GM19397 (cell line): ENCODE measurements at regions not wholly inside any gene's neighbourhood (a gene's known extent, or its start where the extent isn't known, plus 50 kb on each side); places are given as distances from the start of the nearest gene placed in this dataset.
"Not testable (repeated sequence)": the region's sequence is repeated elsewhere in the genome, so short reads cannot be mapped to it uniquely, and the experiment has no call there.

Experiments used
- ATAC-seq: cut with Tn5 transposase; IDR thresholded peaks from one replicate; pipeline ENCODE4 v1.9.1; 2021; ENCODE audit warnings: mild to moderate bottlenecking, moderate library complexity; ENCODE audit not compliant: unreplicated experiment

DNA sequence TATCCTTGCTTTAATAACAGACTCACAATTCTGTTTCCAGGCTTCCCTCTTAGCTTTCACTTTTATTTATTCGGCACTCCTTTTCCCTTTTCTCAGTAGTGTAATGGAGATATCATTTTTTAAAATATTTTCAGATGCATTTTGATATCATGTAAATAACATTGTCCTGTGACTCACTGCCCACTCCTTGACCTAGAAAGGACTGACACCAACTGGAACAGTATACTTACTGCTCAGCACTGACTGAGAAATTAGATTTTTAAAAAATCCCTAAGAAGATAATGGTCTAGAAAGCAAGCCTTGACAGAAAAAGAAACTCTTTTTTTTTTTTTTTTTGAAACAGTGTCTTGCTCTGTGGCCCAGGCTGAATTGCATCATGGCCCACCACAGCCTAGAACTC is 118.0 kb upstream of the FSCB start:
- no peak for ATAC-seq

DNA sequence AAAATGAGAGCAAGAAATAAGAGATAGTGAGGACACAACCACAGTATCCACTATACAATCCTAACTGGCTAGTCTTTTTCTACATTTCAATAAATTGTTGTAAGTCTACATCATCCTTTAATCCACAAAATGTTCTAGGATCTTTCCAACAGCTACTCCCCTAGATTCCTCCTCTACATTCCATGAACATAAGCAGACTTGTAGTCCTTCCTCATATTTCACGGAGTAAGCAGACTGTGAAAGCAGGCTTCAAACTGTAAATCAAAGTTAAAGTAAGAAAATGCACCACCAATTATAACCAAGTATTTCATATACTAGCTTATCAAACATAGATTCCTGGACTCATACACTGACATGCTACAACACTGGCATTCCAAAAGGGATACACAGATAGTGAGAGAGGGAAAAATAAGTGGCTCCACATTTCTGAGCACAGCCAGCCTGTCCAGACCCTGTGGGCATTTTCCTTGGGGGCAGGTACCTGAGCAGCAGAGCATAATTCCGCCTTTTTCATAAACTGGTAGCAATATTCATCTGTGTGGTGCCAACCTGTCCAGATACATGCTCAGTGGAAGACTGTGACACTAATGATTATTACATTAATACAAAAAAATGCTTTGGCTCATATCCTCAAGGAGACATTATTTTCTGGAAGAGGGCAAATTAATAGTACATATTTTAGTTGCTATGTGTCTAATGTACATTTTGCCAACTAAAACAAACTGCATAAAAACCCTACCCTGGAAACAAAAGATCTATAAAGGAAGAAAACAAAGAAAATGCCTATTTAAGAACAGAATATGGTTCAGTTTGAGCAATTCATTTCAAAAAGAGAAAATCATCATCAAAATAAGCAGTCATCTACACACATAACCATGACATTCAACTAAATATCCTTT is 113.3 kb upstream of the FSCB start:
- no peak for ATAC-seq

DNA sequence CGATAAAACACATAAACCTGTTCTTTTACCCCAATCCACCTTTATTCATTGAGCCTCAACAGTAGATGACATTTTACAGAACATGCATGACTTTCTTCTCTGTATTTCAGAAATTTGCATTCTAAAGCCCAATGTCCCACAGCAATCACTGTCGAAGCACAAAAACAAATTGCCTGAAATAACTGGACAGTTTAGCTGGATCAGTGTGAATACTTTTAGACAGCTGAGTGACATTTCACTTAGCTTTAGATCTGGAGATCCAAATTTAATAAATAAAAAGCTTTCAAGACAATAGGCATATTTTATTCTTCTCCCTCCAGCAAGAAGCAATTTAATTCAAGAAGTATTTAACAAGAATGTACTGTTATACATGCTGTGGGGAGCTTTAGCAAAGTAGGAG is 109.1 kb upstream of the FSCB start:
- ATAC-seq = no peak

DNA sequence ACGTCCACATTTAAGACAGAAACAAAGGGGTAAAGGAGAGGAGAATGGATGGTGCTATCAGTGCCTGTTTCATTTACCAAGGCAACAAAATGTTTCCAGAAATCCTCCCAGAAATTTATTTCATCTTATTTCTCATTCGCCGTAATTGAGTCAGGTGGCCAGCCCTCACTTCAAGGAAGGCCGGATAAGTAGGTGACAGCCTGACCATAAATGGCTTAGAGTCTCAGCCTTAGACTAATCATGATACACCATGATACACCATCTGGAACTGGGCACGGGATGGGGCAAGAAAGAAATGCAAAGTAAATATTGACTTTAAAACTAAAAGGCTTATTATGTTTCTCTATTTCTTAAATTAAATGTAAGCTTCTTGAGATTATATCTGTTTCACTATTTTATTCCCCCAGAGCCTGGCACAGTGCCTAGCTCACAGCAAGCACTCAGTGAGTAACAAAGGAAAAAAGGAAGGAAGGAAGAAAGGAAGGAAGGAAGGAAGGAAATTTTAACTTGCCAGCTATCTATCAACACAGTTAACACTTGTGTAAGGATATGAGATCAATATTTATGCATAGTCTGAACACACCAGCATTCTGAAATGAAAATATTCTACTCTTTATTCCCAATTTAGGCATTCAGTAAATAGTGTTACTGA is 106.1 kb upstream of the FSCB start:
- ATAC-seq = no peak

DNA sequence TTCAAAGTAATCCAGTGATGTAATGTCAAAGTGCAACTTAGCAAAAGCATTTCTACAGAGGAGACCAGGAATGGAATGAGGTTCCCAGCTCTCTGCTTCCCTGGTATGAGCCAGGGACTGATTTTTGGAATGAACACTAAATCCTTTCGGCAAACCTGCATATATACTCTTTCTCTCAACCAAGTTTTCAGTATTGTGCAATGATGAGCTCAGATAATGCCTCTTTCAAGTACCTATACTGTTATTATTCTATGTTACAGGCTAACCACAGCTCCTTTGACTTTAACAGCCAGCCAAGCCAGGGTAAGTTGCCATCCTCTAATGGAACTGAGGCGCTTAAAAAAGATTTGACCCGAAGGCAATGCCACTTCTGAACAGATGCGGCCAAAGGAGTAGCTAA is 104.9 kb upstream of the FSCB start:
- no peak for ATAC-seq

DNA sequence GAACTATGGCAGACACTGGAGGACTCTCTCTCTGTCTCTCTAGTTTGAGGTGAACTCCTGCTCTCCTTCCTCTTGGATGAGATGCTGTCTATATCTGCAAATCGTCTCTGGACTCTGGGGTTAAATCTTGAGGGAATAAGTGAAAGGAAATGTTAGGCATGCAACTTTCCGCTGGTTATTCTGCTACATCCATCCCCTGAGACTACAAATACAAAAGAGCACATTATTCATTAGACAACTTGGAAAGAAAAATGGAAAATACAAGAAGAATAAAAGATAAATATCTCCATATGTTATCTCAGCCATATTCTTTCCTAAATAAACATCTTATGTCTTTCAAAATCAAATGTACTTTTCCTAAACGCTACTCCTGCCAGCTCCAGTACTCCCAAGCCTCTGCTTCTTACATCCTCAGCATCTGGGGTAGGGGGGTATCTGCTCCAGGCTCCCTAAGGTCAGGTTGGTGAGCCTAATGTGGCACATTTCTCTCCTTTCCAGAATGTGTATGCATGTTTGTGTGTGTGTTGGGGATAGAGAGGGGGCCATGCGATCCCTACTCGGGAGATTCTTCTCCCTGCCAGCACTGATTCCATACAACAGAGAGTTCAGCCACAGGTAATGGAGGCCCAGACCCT is 102.9 kb upstream of the FSCB start:
- ATAC-seq = no peak

DNA sequence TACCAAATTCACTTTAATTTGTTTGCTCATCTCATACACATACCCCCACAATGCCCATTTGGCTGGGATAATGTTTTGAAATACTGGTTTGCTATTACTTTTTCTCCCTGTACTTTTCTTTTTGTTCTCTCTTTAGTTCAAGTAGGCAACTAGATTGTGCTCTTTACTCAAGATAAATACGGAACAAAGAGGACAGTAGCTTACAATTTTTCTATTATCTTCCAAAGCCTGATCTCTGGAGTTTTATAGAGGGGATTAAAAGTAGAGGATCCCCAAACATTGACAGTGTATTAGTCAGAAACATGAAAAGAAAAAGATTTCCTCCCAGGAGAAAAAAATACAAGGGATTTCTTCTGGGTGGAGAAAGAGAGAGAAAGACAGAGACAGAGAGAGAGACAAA is 102.1 kb upstream of the FSCB start:
- ATAC-seq = no peak

DNA sequence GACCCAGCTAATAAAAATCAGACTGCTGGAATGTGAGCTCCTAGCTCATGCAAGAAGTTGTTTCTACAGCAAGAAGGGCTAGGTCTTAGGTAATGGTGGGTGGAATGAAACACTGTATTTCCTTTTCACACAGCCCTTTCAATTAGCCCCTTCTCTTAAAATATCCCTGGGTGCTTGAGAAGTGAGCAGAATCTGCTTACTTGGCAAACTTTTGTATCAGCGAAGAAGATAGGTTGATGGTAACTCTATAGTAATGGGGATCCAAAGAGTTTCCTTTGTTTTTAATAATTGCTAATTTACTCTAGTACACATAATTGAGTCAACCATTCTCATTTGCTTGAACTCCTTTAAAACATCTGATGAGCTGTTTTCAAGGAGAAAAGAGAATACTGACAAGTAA is 100.6 kb upstream of the FSCB start:
- no peak for ATAC-seq

DNA sequence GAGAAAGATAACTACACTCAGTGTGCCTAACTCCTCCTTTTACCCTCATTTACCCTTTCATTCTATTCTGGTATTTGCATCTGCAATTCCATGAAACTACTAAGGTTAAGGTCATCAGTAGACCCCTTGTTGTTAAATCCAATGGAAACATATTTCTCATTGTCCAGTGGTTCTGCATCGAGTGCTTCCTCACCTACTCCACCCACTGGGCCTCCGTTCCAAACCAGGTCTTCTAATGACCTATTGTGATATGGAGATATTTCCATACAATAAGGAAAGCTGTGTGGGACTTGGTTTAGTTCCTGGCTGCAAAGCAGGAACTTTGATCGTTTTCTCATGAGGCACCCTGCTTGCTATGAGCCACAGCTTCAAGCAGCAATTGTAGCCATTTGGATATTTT is 99.5 kb upstream of the FSCB start:
- no peak for ATAC-seq

DNA sequence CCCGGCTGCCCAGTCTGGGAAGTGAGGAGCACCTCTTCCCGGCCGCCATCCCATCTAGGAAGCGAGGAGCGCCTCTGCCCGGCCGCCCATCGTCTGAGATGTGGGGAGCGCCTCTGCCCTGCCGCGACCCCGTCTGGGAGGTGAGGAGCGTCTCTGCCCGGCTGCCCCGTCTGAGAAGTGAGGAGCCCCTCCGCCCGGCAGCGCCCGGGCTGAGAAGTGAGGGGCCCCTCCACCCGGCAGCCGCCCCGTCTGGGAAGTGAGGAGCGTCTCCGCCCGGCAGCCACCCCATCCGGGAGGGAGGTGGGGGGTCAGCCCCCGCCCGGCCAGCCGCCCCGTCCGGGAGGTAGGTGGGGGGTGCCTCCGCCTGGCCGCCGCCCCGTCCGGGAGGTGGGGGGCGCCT is 94.2 kb upstream of the FSCB start:
- not testable (repeated sequence) for ATAC-seq

DNA sequence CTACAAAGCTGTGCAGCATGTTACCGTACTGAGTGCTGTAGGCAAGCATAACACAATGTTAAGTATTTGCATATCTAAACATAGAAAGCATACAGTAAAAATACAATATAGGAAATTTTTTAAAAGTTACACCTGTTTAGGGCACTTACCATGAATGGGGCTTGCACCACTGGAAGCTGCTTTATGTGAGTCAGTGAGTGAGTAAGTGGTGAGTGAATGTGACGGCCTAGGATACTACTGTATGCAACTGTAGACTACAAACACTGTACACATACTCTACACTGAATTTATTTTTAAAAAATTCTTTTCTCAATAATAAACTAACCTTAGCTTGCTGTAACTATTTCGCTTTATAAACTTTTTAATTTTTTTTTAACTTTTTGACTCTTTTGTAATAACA is 82.1 kb upstream of the FSCB start:
- no peak for ATAC-seq

DNA sequence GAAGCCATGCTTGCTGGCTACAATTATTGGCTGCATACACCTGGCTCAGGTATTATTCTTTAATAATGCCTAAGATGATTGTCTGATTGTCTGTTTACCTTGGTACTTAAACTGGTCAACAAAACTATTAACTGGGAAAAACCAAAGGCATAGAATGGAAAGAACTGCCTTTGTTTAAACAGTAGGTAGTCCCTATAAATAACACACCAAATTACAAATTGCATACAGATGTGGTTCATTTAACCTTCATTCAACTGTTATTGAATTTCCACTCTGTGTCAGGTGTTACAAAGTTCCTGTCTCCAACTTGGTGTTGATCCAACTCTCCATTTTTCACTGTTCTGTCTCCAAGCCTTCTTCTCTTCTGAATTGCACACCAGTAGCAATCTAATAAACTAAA is 79.8 kb upstream of the FSCB start:
- no peak for ATAC-seq

DNA sequence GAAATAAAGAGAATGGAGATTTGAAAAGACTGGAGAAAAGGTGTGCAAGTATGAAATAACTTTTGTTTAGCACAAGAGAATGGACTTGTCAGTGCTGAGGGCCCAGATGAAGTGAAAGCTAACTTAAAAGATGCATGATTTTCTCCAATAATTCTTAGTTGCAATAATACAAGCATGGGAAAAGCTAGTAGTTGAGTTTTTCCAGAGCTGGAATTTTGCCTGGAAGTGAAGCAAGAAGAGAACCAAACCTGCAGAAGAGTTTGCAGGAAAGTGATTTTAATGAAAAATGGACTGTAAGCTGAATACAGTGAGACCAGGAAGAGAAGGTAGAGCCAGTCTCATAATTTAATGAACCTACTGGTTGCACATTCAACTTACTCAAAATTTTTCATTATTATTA is 69.3 kb upstream of the FSCB start:
- ATAC-seq = no peak

DNA sequence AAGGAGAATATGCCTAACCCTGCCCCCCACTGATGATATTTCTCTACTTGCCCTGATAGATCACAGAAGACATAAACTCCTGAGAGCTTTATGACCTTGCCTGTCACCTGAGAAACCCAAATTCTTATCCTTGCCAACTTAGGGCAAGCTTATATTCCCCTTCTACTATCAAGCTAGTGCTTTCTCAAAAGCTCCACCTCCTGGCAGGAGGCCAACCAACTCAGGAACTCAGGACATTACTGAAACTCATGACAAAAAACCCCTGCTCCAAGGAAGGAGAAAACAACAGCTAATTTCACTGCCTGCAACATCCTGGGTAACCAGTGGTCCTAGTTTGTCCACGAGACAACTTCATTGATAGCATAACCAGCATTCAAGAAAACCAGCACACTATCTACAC is 60.9 kb upstream of the FSCB start:
- no peak for ATAC-seq

DNA sequence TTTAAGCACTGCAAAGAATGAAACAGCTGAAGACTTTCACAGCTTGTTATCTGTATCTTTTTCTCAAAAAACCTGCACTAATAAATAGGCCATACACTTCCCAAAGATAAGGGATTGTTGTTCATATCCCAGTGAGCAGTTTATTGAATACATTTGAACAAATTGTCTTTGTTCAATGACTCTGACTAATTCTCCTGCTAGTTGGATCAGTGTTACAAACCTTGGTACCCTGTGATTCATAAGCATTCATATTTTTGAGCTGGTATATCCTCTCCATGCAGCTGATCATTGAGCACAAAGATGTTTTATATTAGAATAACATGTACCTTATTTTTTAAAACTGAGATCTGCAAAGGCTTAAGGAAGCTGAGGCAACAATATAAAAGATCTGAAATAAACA is 58.9 kb upstream of the FSCB start:
- no peak for ATAC-seq

DNA sequence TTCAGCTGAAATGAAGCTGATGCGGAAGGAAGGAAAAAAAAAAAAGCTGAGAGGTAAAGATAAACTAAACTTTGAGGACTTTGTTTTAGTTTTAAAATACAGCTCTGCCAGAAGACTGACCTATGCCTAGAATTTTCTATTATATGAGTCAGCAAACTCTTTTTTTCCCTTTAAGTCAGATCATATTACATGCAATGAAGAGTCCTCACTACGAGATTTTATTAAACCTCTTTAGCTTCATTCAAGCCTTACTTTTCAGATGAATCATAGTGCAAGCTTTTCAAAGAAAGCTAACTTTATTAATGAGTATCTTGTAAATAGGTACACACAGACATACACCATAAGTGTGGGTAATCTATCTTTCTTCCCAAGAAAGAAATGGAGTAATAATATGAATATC is 57.8 kb upstream of the FSCB start:
- ATAC-seq = no peak
